Heart right ventricle (tissue), 16 donors: ENCODE measurements at regions not wholly inside any gene's neighbourhood (a gene's known extent, or its start where the extent isn't known, plus 50 kb on each side); places are given as distances from the start of the nearest gene placed in this dataset.

Experiments used
- ATAC-seq, 8 donors: fragments of 200-7000 bp; cut with Tn5 transposase; one replicate each; pipeline ENCODE4 v1.9.1; 2020; ENCODE audit warnings: mild to moderate bottlenecking in 8 of 8, moderate library complexity in 8 of 8, moderate number of reproducible peaks in 1 of 8
- DNase-seq, 2 donors: peaks; one replicate each; pipeline ENCODE4 v3.0.0-alpha.2; 2020
- H3K27ac ChIP-seq, 10 donors: fragments of 200-600 bp; sonication (generic) in 2 of 10; one replicate each; pipeline versions ENCODE4 v1.5.0 to v1.8.0; 2020 to 2022; ENCODE audit warnings: mild to moderate bottlenecking in 3 of 10
- H3K27me3 ChIP-seq, 7 donors: fragments of 200-600 bp; one replicate each; pipeline ENCODE4 v1.8.0; 2021 to 2022; ENCODE audit warnings: mild to moderate bottlenecking in 2 of 7
- H3K36me3 ChIP-seq, 9 donors: fragments of 200-600 bp; sonication (generic) in 1 of 9; one replicate each; pipeline versions ENCODE4 v1.5.0 to v1.8.0; 2020 to 2022; ENCODE audit warnings: mild to moderate bottlenecking in 2 of 9
- H3K4me1 ChIP-seq, 9 donors: fragments of 200-600 bp; sonication (generic) in 1 of 9; one replicate each; pipeline versions ENCODE4 v1.5.0 to v1.8.0; 2020 to 2022; ENCODE audit warnings: mild to moderate bottlenecking in 4 of 9
- H3K4me3 ChIP-seq, 10 donors: fragments of 200-600 bp; sonication (generic) in 2 of 10; one replicate each; pipeline versions ENCODE4 v1.5.0 to v1.8.0; 2020 to 2022; ENCODE audit warnings: mild to moderate bottlenecking in 7 of 10, moderate library complexity in 2 of 10
- H3K9me3 ChIP-seq, 11 donors: fragments of 200-600 bp in 10 of 11; sonication (generic) in 2 of 11; one replicate each; pipeline versions ENCODE4 v1.5.0 to v1.8.0; 2013 to 2022; ENCODE audit warnings: mild to moderate bottlenecking in 2 of 11, control low read depth in 1 of 11, moderate library complexity in 1 of 11
- WGBS, 2 donors: extraction: QIAGEN DNeasy Blood & Tissue Kit; methylation state at CpG; one replicate each; pipeline ENCODE4 v1.1.7; 2013; ENCODE audit warnings: inconsistent platforms in 1 of 2; 5-methylcytosine and 5-hydroxymethylcytosine counted together
- intact Hi-C, 10 donors: fragments of 100-400 bp; cut with DNase I; formaldehyde crosslinking; loops; one replicate each; pipeline versions ENCODE4 v1.11.1 to v1.14.2; 2022
- TF ChIP-seq, protein P1 (sequence below), 9 donors: fragments of 200-600 bp; sonication (generic) in 2 of 9; IDR thresholded peaks; one replicate each; pipeline versions ENCODE4 v1.5.0 to v1.8.0; 2021 to 2022; ENCODE audit warnings: antibody characterized with exemption in 9 of 9, mild to moderate bottlenecking in 5 of 9, moderate library complexity in 1 of 9
- donor health status: Arrhythmogenic right ventricular cardiomyopathy.
- donor health status: ischemic (EF 13 %, LVEDD 7.1; RV severe dilation, severe dysfunction).
- donor health status: healthy with polysubstance abuse.
- donor health status: DM: no; HTN: yes; CAD: no.
- donor health status: DM: no; HTN: no; CAD: no.
- donor health status: ischemic (EF 25% LVEDD 6.9; RV normal size, moderate dysfunction).
- donor health status: ischemic (EF 25% LVEDD 5.7; RV mildly dilated, moderate dysfunction).
- donor health status: healthy.
- donor health status: DM: yes; HTN: yes; CAD: no.
- donor health status: Ischemic cardiomyopathy.
- donor health status: ischemic (EF 35%, LVEDD 5.7; RV mildly dilated, moderate dysfunction).
- donor health status: nonischemic (EF 11% LVEDD 7.7; RV severe dilation, severe dysfunction).
- donor health status: DM: yes; HTN: yes; CAD: no.
- donor health status: PGD.
- donor health status: ischemic (EF 29% LVEDD 5.4; RV normal size, mild dysfunction).
- donor health status: nonischemic (EF 23%, LVEDD 6.1; RV moderate dilation, normal function).

DNA sequence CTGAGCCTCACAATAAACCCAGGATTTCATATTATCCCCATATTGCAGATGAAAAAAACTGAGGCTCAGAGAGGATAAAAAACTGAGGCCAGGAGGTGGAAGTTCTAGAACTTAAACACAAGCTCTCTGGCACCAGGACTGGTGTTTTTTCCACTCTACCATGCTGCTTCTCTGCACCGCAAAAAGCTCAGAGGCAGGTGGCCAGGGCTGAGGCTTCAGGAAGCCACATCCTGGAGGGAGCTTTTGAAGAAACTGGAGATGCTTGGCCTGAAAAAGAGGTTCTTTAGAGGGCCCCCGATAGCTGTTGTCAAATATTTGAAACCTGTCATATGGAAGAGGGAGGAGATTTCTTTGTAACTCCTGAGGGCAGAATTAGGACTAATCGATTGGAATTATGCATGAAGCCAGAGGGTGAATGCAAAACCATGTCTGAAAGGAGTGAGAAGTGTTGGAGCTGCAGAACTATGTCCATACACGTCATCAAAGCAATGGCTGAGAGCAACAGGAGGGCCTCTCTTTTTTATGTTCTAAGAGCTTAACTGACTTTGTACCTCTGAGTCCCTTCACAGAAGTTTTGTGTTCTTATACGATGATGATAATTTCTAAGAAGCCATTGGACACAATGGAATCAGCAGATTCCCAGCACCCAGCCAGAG, 448.6 kb downstream of the FUT8 start:
- peaks cover 0 to 20% (median 0%) of the 10 kb centered on the region in 7 donors for H3K27me3 ChIP-seq
- H3K4me3 ChIP-seq = no peak overlapping the region
- ATAC-seq = no peak
- intact Hi-C loops = no loop called here
- no peaks in the 10 kb centered on the region for H3K36me3 ChIP-seq
- H3K9me3 ChIP-seq = no peaks in the 10 kb centered on the region
- TF ChIP-seq, protein P1, sequence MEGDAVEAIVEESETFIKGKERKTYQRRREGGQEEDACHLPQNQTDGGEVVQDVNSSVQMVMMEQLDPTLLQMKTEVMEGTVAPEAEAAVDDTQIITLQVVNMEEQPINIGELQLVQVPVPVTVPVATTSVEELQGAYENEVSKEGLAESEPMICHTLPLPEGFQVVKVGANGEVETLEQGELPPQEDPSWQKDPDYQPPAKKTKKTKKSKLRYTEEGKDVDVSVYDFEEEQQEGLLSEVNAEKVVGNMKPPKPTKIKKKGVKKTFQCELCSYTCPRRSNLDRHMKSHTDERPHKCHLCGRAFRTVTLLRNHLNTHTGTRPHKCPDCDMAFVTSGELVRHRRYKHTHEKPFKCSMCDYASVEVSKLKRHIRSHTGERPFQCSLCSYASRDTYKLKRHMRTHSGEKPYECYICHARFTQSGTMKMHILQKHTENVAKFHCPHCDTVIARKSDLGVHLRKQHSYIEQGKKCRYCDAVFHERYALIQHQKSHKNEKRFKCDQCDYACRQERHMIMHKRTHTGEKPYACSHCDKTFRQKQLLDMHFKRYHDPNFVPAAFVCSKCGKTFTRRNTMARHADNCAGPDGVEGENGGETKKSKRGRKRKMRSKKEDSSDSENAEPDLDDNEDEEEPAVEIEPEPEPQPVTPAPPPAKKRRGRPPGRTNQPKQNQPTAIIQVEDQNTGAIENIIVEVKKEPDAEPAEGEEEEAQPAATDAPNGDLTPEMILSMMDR (IDR thresholded peaks at IDR 0.05) = no peak
- WGBS, 2 donors = 82 to 88% methylated on average over 5 of the region's 5 CpGs
- no peaks in the 10 kb centered on the region for H3K4me1 ChIP-seq
- no peak overlapping the region for H3K27ac ChIP-seq
- DNase-seq = no peak

GRCh38 chr14:65864549-65864948, 452.0 kb downstream of the FUT8 start:
- TF ChIP-seq, protein P1 (IDR thresholded peaks at IDR 0.05) = no peak
- no peaks in the 10 kb centered on the region for H3K4me1 ChIP-seq
- no peak for ATAC-seq
- intact Hi-C loops = no loop called here
- peaks cover 0 to 20% (median 0%) of the 10 kb centered on the region in 7 donors for H3K27me3 ChIP-seq
- 34 to 41% methylated on average over 4 of the region's 4 CpGs for WGBS, 2 donors
- DNase-seq = no peak
- no peak overlapping the region for H3K4me3 ChIP-seq
- H3K9me3 ChIP-seq = no peaks in the 10 kb centered on the region
- H3K27ac ChIP-seq = no peak overlapping the region
- no peaks in the 10 kb centered on the region for H3K36me3 ChIP-seq

GRCh38 chr14:65864984-65865383, 452.5 kb downstream of the FUT8 start:
- Histone ChIP-seq H3K9me3 (no peaks in the 10 kb centered on the region), H3K27ac (no peak overlapping the region), H3K27me3 (peaks cover 0 to 20% (median 0%) of the 10 kb centered on the region in 7 donors), H3K4me3 (no peak overlapping the region), H3K4me1 (no peaks in the 10 kb centered on the region), H3K36me3 (no peaks in the 10 kb centered on the region)
- intact Hi-C loops = no loop called here
- ATAC-seq (no peak), DNase-seq (no peak)
- 72 to 84% methylated on average over 3 of the region's 3 CpGs for WGBS, 2 donors
- TF ChIP-seq, protein P1 (IDR thresholded peaks at IDR 0.05) = no peak

DNA sequence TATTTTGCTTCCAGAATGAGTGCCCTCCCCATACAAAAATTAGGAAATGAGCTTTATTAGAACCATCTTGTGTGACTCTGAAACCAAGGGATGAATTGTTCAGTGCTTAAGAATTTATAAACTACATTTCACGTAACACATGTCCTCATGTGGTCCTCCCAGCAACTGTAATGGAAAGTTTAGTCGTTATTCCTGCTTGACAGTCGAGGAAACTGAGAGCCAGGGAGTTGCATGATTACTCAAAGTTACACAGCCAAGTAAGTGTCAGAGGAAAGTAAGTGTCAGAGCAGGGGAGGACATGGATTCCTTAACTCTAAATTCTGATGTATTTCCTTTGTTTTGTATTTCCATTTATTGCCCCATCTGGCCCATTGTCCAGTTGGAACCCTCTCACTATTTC, 453.9 kb downstream of the FUT8 start:
- Histone ChIP-seq H3K27me3 (peaks cover 0 to 20% (median 0%) of the 10 kb centered on the region in 7 donors), H3K9me3 (no peaks in the 10 kb centered on the region), H3K4me1 (no peaks in the 10 kb centered on the region), H3K27ac (no peak overlapping the region), H3K36me3 (no peaks in the 10 kb centered on the region), H3K4me3 (no peak overlapping the region)
- intact Hi-C loops = no loop called here
- no peak for ATAC-seq
- DNase-seq = no peak
- WGBS, 2 donors = 65 to 75% methylated on average over 3 of the region's 3 CpGs
- TF ChIP-seq, protein P1 (IDR thresholded peaks at IDR 0.05) = no peak
